K562 (cell line): ENCODE measurements at regions not wholly inside any gene's neighbourhood (a gene's known extent, or its start where the extent isn't known, plus 50 kb on each side); places are given as distances from the start of the nearest gene placed in this dataset.

Source experiments
- ATAC-seq: fragments of 200-7000 bp; cut with Tn5 transposase; 3 replicates; pipeline ENCODE4 v1.9.1; 2020; ENCODE audit warnings: moderate library complexity
- BruUV-seq: library from RNA; stranded (reverse); fragments of 400-500 nt; replicated peaks from 2 replicates; lab custom pipeline; 2021; lab: Mats Ljungman, UMichigan
- CTCF ChIA-PET: fragments of 300-600 bp; formaldehyde crosslinking; extraction: SDS; loops from one replicate; lab custom pipeline; 2021; ENCODE audit warnings: low intra/inter-chr PET ratio; lab: Yijun Ruan, JAX
- POLR2A ChIA-PET: fragments of 300-600, 350-650 bp; sonication (Branson Sonifier 250); formaldehyde crosslinking; extraction: SDS; loops from one replicate; lab custom pipeline; 2021; ENCODE audit warnings: antibody characterized with exemption, inconsistent platforms; lab: Yijun Ruan, JAX
- DNase-seq, 4 experiments: peaks; one replicate each; pipeline versions ENCODE4 v3.0.0 to v3.0.0-alpha.2; 2011 to 2018; ENCODE audit warnings: low spot score in 3 of 4, mixed read lengths in 3 of 4; ENCODE audit errors: extremely low read depth in 1 of 4
- FAIRE-seq: peaks from 2 replicates; lab custom pipeline; 2011; peaks lifted over from hg19 to GRCh38; lab: Jason Lieb, UNC
- H2AFZ ChIP-seq: 2 replicates; pipeline ENCODE4 v1.6.0; 2011; ENCODE audit warnings: low read depth, low read length, control low read depth, inconsistent platforms
- H3K27ac ChIP-seq: fragments of 200-600 bp; 3 replicates; pipeline ENCODE4 v1.8.0; 2011; ENCODE audit warnings: low read depth, mild to moderate bottlenecking, control low read depth, inconsistent platforms, low read length, moderate library complexity, mixed read lengths; ENCODE audit errors: extremely low read depth
- H3K27me3 ChIP-seq, 2 experiments: fragments of 300-600 bp in 1 of 2; 2 replicates in 1 of 2; 3 replicates in 1 of 2; pipeline versions ENCODE4 v1.6.0 to v1.8.0; 2011; ENCODE audit warnings: inconsistent platforms in 2 of 2, low read length in 2 of 2, mild to moderate bottlenecking in 1 of 2, mixed read lengths in 1 of 2, moderate library complexity in 1 of 2; ENCODE audit not compliant: control insufficient read depth in 2 of 2, insufficient read depth in 2 of 2
- H3K36me3 ChIP-seq: fragments of 300-600 bp; 3 replicates; pipeline ENCODE4 v1.8.0; 2011; ENCODE audit warnings: mild to moderate bottlenecking, low read length, inconsistent platforms; ENCODE audit not compliant: control insufficient read depth, insufficient read depth
- H3K4me1 ChIP-seq, 2 experiments: fragments of 200-600 bp in 1 of 2; replicated peaks in 1 of 2; 2 replicates in 1 of 2; 3 replicates in 1 of 2; pipeline versions ENCODE4 v1.5.1 to v1.8.0; 2011; ENCODE audit warnings: inconsistent platforms in 2 of 2, low read length in 2 of 2, mild to moderate bottlenecking in 1 of 2, mixed read lengths in 1 of 2, moderate library complexity in 1 of 2; ENCODE audit not compliant: control insufficient read depth in 2 of 2, insufficient read depth in 2 of 2
- H3K4me2 ChIP-seq: 2 replicates; pipeline ENCODE4 v1.6.1; 2011; ENCODE audit warnings: low read length, control low read depth, inconsistent platforms, mixed read lengths; ENCODE audit not compliant: insufficient read depth
- H3K4me3 ChIP-seq: fragments of 200-600 bp; sonication (generic), shearing (Covaris generic); 2 replicates; pipeline ENCODE4 v1.5.1; 2016; ENCODE audit warnings: control low read depth, inconsistent platforms
- H3K79me2 ChIP-seq: fragments of 200-600 bp; 3 replicates; pipeline ENCODE4 v1.8.0; 2011; ENCODE audit warnings: low read length, inconsistent platforms; ENCODE audit not compliant: control insufficient read depth, insufficient read depth
- H3K9ac ChIP-seq, 2 experiments: 2 replicates each; pipeline versions ENCODE4 v1.6.0 to v1.6.1; 2011; ENCODE audit warnings: low read depth in 2 of 2, low read length in 2 of 2, control low read depth in 1 of 2, inconsistent platforms in 1 of 2, mild to moderate bottlenecking in 1 of 2, mixed read lengths in 1 of 2; ENCODE audit not compliant: insufficient read depth in 1 of 2
- H3K9me1 ChIP-seq: one replicate; pipeline ENCODE4 v1.6.0; 2011; ENCODE audit warnings: inconsistent platforms, mild to moderate bottlenecking, low read length, moderate library complexity; ENCODE audit not compliant: control insufficient read depth, insufficient read depth
- H3K9me3 ChIP-seq: replicated peaks from 2 replicates; pipeline ENCODE4 v1.5.1; 2011; ENCODE audit warnings: low read depth, low read length, inconsistent platforms; ENCODE audit not compliant: control insufficient read depth, insufficient read depth
- H4K20me1 ChIP-seq: replicated peaks from 2 replicates; pipeline ENCODE4 v1.6.1; 2011; ENCODE audit warnings: low read length, inconsistent platforms, mixed read lengths; ENCODE audit not compliant: control insufficient read depth, insufficient read depth
- CHD4 ChIP-seq: fragments of 200-600 bp; sonication (generic); IDR thresholded peaks from 3 replicates; pipeline ENCODE4 v1.6.1; 2012; ENCODE audit warnings: low read depth, mild to moderate bottlenecking, mixed read lengths, low read length, inconsistent platforms; ENCODE audit not compliant: insufficient read depth, insufficient replicate concordance, poor library complexity, severe bottlenecking
- EP400 ChIP-seq: fragments of 450-650 bp; IDR thresholded peaks from 2 replicates; pipeline ENCODE4 v1.6.1; 2017; ENCODE audit warnings: antibody characterized with exemption, mild to moderate bottlenecking, moderate library complexity
- FIP1L1 ChIP-seq: fragments of 200-400 bp; formaldehyde crosslinking; IDR thresholded peaks from 2 replicates; pipeline ENCODE4 v1.6.1; 2018; ENCODE audit warnings: mild to moderate bottlenecking, low read depth, low read length; ENCODE audit not compliant: poor library complexity, severe bottlenecking
- KDM4B ChIP-seq, 2 experiments: fragments of 450-650 bp in 1 of 2; sonication (generic) in 1 of 2; IDR thresholded peaks; 2 replicates each; pipeline ENCODE4 v1.6.1; 2016 to 2017; ENCODE audit warnings: borderline replicate concordance in 2 of 2, antibody characterized with exemption in 1 of 2, low read depth in 1 of 2, mild to moderate bottlenecking in 1 of 2
- NCOA4 ChIP-seq: fragments of 450-650 bp; IDR thresholded peaks from 2 replicates; pipeline ENCODE4 v1.6.1; 2018; ENCODE audit warnings: mild to moderate bottlenecking; ENCODE audit not compliant: partially characterized antibody
- SMARCE1 ChIP-seq: fragments of 450-650 bp; IDR thresholded peaks from 2 replicates; pipeline ENCODE4 v1.7.1; 2016; ENCODE audit warnings: mild to moderate bottlenecking
- ZNF707 ChIP-seq: fragments of 250-450 bp; sonication (Bioruptor Pico); conservative IDR thresholded peaks from 2 replicates; pipeline ENCODE4 v1.8.0; 2022; ENCODE audit warnings: inconsistent platforms, mild to moderate bottlenecking, moderate library complexity
- ZNF76 ChIP-seq: fragments of 250-450 bp; sonication (Bioruptor Pico); IDR thresholded peaks from 2 replicates; pipeline ENCODE4 v1.4.0; 2020; ENCODE audit warnings: mild to moderate bottlenecking, moderate library complexity, borderline replicate concordance
- ZNF764 ChIP-seq: fragments of 250-450 bp; sonication (Bioruptor Pico); IDR thresholded peaks from 2 replicates; pipeline ENCODE4 v1.4.0; 2020; ENCODE audit warnings: low read depth, mild to moderate bottlenecking, moderate library complexity
- WGBS: fragments of 100-300 bp; shearing (Covaris generic); methylation state at CpG from one replicate; pipeline ENCODE4 v1.1.6; 2016; ENCODE audit warnings: low coverage, mixed read lengths; ENCODE audit not compliant: insufficient coverage; ENCODE audit errors: missing lambda C conversion rate; 5-methylcytosine and 5-hydroxymethylcytosine counted together
- in situ Hi-C: fragments of 300-500 bp; cut with MboI; formaldehyde crosslinking; loops from 4 replicates; pipeline ENCODE4 v1.15.0; 2018; ENCODE audit warnings: inconsistent platforms, mixed read lengths
- intact Hi-C: fragments of 100-400 bp; cut with micrococcal nuclease; formaldehyde crosslinking; loops from 2 replicates; pipeline ENCODE4 v1.14.2; 2022
- TF ChIP-seq, protein P1 (sequence below): fragments of 450-650 bp; IDR thresholded peaks from 2 replicates; pipeline ENCODE4 v1.6.1; 2016; ENCODE audit warnings: mild to moderate bottlenecking
- TF ChIP-seq, protein P2 (sequence below): fragments of 250-450 bp; sonication (Bioruptor Pico); IDR thresholded peaks from 2 replicates; pipeline ENCODE4 v1.5.0; 2021; ENCODE audit warnings: mild to moderate bottlenecking, borderline replicate concordance

DNA sequence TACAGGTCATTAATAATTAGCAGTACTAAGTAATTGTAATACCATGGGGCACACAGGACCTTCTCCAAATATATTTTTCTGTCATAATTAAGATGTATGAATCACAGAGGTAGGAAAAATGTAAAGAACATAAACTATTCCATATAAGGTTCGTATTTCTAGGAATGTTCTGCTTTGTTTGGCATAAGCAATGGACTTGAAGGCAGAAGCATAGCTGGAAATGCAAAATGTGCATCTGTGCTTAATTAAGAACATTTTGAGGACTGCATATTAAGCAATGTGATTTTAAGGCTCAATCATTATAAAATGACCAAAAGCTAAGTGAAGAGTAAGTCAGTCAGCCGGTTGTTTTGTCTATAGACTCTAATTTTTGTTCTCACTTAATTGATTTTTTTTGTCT lies 123.2 kb downstream of the RBM43 start (continued):
- TF ChIP-seq, protein P1, sequence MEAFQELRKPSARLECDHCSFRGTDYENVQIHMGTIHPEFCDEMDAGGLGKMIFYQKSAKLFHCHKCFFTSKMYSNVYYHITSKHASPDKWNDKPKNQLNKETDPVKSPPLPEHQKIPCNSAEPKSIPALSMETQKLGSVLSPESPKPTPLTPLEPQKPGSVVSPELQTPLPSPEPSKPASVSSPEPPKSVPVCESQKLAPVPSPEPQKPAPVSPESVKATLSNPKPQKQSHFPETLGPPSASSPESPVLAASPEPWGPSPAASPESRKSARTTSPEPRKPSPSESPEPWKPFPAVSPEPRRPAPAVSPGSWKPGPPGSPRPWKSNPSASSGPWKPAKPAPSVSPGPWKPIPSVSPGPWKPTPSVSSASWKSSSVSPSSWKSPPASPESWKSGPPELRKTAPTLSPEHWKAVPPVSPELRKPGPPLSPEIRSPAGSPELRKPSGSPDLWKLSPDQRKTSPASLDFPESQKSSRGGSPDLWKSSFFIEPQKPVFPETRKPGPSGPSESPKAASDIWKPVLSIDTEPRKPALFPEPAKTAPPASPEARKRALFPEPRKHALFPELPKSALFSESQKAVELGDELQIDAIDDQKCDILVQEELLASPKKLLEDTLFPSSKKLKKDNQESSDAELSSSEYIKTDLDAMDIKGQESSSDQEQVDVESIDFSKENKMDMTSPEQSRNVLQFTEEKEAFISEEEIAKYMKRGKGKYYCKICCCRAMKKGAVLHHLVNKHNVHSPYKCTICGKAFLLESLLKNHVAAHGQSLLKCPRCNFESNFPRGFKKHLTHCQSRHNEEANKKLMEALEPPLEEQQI: no peak

DNA sequence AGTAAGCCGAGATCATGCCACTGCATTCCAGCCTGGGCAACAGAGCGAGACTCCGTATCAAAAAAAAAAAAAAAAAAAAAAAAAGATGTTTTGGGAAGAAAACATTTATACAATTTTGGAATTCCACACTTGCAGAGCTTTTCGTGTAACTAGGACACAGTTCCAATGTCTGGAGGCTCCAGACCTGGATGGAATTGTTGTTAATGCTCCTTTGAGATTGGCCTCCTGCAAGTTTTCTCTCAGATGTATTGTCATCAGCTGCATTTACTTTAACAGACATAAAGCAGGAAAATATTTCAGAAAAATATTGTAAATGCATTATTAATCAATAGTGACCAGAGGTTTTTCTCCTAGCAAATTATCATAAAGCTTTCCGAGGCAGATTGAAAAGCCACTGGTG lies 124.1 kb downstream of the RBM43 start:
- ATAC-seq: no peak
- CTCF ChIA-PET: no interaction called here
- no peaks in the 10 kb centered on the region for H4K20me1 ChIP-seq
- H3K36me3 ChIP-seq: no peaks in the 10 kb centered on the region
- H3K4me2 ChIP-seq: no peak overlapping the region
- no peak overlapping the region for H3K27ac ChIP-seq
- no peak overlapping the region for H3K4me3 ChIP-seq
- no peaks in the 10 kb centered on the region for H3K79me2 ChIP-seq
- H3K27me3 ChIP-seq: no peaks in the 10 kb centered on the region
- TF ChIP-seq, protein P2, sequence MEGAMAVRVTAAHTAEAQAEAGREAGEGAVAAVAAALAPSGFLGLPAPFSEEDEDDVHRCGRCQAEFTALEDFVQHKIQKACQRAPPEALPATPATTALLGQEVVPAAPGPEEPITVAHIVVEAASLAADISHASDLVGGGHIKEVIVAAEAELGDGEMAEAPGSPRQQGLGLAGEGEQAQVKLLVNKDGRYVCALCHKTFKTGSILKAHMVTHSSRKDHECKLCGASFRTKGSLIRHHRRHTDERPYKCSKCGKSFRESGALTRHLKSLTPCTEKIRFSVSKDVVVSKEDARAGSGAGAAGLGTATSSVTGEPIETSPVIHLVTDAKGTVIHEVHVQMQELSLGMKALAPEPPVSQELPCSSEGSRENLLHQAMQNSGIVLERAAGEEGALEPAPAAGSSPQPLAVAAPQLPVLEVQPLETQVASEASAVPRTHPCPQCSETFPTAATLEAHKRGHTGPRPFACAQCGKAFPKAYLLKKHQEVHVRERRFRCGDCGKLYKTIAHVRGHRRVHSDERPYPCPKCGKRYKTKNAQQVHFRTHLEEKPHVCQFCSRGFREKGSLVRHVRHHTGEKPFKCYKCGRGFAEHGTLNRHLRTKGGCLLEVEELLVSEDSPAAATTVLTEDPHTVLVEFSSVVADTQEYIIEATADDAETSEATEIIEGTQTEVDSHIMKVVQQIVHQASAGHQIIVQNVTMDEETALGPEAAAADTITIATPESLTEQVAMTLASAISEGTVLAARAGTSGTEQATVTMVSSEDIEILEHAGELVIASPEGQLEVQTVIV (CRISPR knock-in tag): no peak
- no peak for TF ChIP-seq SMARCE1
- no peak for TF ChIP-seq ZNF707 (CRISPR knock-in tag)
- TF ChIP-seq KDM4B (IDR thresholded peaks at IDR 0.05; ENCODE audit: borderline replicate concordance in 2 of 2, low read depth in 1 of 2): no peak
- no peak for TF ChIP-seq FIP1L1
- no peak for TF ChIP-seq NCOA4
- no peak for TF ChIP-seq CHD4
- TF ChIP-seq EP400: no peak
- no peak for TF ChIP-seq ZNF76
- no peak for TF ChIP-seq ZNF764 (CRISPR knock-in tag)
- TF ChIP-seq, all 486 proteins: peak for 0
- in situ Hi-C loops: no loop called here
- POLR2A ChIA-PET: no interaction called here
- 0% methylated on average over 3 of the region's 5 CpGs for WGBS
- H2AFZ ChIP-seq: no peak overlapping the region
- H3K4me1 ChIP-seq: no peaks in the 10 kb centered on the region
- no TSS peak for BruUV-seq
- H3K9me1 ChIP-seq: no peaks in the 10 kb centered on the region
- H3K9ac ChIP-seq: no peak overlapping the region
- no peak for FAIRE-seq
- no peak for DNase-seq
- intact Hi-C loops: no loop called here
- no peaks in the 10 kb centered on the region for H3K9me3 ChIP-seq
